ENCODE measurements at regions not wholly inside any gene's neighbourhood (a gene's known extent, or its start where the extent isn't known, plus 50 kb on each side); places are given as distances from the start of the nearest gene placed in this dataset.

- intact Hi-C loops (cut with DNase I), result no loop called here
- no peaks in the 10 kb centered on the region for H3K27me3 ChIP-seq
- H3K27ac ChIP-seq, result no peak overlapping the region
- DNase-seq, result no peak
- H3K4me3 ChIP-seq, result no peak overlapping the region
- no peaks in the 10 kb centered on the region for H3K36me3 ChIP-seq (replicated peaks in 1 of 2; ENCODE audit: insufficient read depth in 1 of 2, low read depth in 2 of 2)
- TF ChIP-seq, protein P1, sequence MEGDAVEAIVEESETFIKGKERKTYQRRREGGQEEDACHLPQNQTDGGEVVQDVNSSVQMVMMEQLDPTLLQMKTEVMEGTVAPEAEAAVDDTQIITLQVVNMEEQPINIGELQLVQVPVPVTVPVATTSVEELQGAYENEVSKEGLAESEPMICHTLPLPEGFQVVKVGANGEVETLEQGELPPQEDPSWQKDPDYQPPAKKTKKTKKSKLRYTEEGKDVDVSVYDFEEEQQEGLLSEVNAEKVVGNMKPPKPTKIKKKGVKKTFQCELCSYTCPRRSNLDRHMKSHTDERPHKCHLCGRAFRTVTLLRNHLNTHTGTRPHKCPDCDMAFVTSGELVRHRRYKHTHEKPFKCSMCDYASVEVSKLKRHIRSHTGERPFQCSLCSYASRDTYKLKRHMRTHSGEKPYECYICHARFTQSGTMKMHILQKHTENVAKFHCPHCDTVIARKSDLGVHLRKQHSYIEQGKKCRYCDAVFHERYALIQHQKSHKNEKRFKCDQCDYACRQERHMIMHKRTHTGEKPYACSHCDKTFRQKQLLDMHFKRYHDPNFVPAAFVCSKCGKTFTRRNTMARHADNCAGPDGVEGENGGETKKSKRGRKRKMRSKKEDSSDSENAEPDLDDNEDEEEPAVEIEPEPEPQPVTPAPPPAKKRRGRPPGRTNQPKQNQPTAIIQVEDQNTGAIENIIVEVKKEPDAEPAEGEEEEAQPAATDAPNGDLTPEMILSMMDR (IDR thresholded peaks at IDR 0.05), result no peak
- no peak for TF ChIP-seq POLR2A (IDR thresholded peaks at IDR 0.05)
- ATAC-seq, result no peak
- no peaks in the 10 kb centered on the region for H3K4me1 ChIP-seq
- no peaks in the 10 kb centered on the region for H3K9me3 ChIP-seq
Observed at GRCh38 chr5:89583534-89583933, 700.5 kb upstream of the MEF2C start.

DNA sequence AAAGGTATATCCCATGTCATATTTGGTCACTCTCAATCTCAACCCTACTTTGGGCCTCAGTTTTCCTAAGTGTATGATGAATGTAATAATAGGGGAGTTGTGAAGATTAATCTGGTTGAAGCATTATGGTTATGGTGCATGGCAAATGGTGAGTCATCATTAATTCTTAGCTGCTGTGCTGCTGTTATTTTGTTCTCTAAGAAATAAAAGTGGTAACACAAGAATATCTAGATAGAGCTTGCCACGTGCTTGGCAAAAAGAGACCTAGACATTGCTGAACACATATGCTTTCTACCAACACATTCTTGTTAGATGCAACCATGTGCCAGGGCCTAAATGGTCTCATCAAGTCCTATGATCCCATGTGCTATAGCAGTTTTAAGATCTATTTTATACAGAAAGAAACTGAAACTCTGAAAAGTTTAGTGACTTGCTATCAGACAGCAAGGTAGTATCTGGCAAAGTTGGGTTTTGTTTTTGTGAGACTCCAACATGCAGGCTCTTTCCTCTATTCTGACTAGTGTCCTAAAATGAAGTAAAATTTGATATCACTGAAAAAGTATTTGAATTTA, 699.9 kb upstream of the MEF2C start:
- H3K9me3 ChIP-seq, result no peaks in the 10 kb centered on the region
- ATAC-seq, result no peak
- intact Hi-C loops (cut with DNase I), result no loop called here
- 85% methylated on average over 1 of the region's 1 CpG for WGBS, 2 donors
- H3K27ac ChIP-seq, result no peak overlapping the region
- no peaks in the 10 kb centered on the region for H3K27me3 ChIP-seq
- no peak for TF ChIP-seq POLR2A (IDR thresholded peaks at IDR 0.05)
- TF ChIP-seq, protein P1 (IDR thresholded peaks at IDR 0.05), result no peak
- no peaks in the 10 kb centered on the region for H3K4me1 ChIP-seq
- no peaks in the 10 kb centered on the region for H3K36me3 ChIP-seq (replicated peaks in 1 of 2; ENCODE audit: insufficient read depth in 1 of 2, low read depth in 2 of 2)
- no peak for DNase-seq
- H3K4me3 ChIP-seq, result no peak overlapping the region

GRCh38 chr5:89580976-89581375, 698.0 kb upstream of the MEF2C start:
- no peak for ATAC-seq
- 79 to 86% methylated on average over 2 of the region's 2 CpGs for WGBS, 2 donors

GRCh38 chr5:89575319-89575718, 692.3 kb upstream of the MEF2C start:
- no peak overlapping the region for H3K27ac ChIP-seq
- no peak overlapping the region for H3K4me3 ChIP-seq
- H3K9me3 ChIP-seq, result no peaks in the 10 kb centered on the region
- DNase-seq, result no peak
- ATAC-seq, result no peak
- TF ChIP-seq, protein P1 (IDR thresholded peaks at IDR 0.05), result no peak
- no peak for TF ChIP-seq POLR2A (IDR thresholded peaks at IDR 0.05)
- H3K27me3 ChIP-seq, result no peaks in the 10 kb centered on the region
- intact Hi-C loops (cut with DNase I), result no loop called here
- no peaks in the 10 kb centered on the region for H3K36me3 ChIP-seq (replicated peaks in 1 of 2; ENCODE audit: insufficient read depth in 1 of 2, low read depth in 2 of 2)
- H3K4me1 ChIP-seq, result no peaks in the 10 kb centered on the region

More at GRCh38 chr5:89580976-89581375, 698.0 kb upstream of the MEF2C start:
- Histone ChIP-seq H3K4me3 (no peak overlapping the region), H3K27me3 (no peaks in the 10 kb centered on the region), H3K36me3 (replicated peaks in 1 of 2; ENCODE audit: insufficient read depth in 1 of 2, low read depth in 2 of 2) (no peaks in the 10 kb centered on the region), H3K9me3 (no peaks in the 10 kb centered on the region), H3K4me1 (no peaks in the 10 kb centered on the region), H3K27ac (no peak overlapping the region)
- intact Hi-C loops (cut with DNase I), result no loop called here
- no peak for DNase-seq
- TF ChIP-seq POLR2A (IDR thresholded peaks at IDR 0.05), result no peak
- TF ChIP-seq, protein P1 (IDR thresholded peaks at IDR 0.05), result no peak

GRCh38 chr5:89573345-89573744, 690.4 kb upstream of the MEF2C start:
- no peaks in the 10 kb centered on the region for H3K27me3 ChIP-seq
- H3K9me3 ChIP-seq, result no peaks in the 10 kb centered on the region
- intact Hi-C loops (cut with DNase I), result no loop called here
- 77 to 94% methylated on average over 4 of the region's 4 CpGs for WGBS, 2 donors
- H3K4me3 ChIP-seq, result no peak overlapping the region
- TF ChIP-seq, protein P1 (IDR thresholded peaks at IDR 0.05), result no peak
- no peak for TF ChIP-seq POLR2A (IDR thresholded peaks at IDR 0.05)
- H3K36me3 ChIP-seq (replicated peaks in 1 of 2; ENCODE audit: insufficient read depth in 1 of 2, low read depth in 2 of 2), result no peaks in the 10 kb centered on the region
- ATAC-seq, result no peak
- DNase-seq, result no peak
- no peak overlapping the region for H3K27ac ChIP-seq
- H3K4me1 ChIP-seq, result no peaks in the 10 kb centered on the region
